SIG-M5 (cell line): ENCODE measurements at regions not wholly inside any gene's neighbourhood (a gene's known extent, or its start where the extent isn't known, plus 50 kb on each side); places are given as distances from the start of the nearest gene placed in this dataset.

Source experiments
- DNase-seq: peaks from one replicate; lab custom pipeline; 2025; lab: John Stamatoyannopoulos, UW

GRCh38 chr10:88108115-88108610, 244.7 kb downstream of the PTEN start:
- peak; percentile 76 for DNase-seq

GRCh38 chr10:88110355-88110754, 246.9 kb downstream of the PTEN start:
- no peak for DNase-seq

- DNase-seq = no peak
Observed at GRCh38 chr10:88110822-88111221, 247.4 kb downstream of the PTEN start.

GRCh38 chr10:88111294-88111693, 247.9 kb downstream of the PTEN start:
- no peak for DNase-seq

GRCh38 chr10:88113232-88113631, 249.8 kb downstream of the PTEN start:
- no peak for DNase-seq

- DNase-seq = no peak
Observed at GRCh38 chr10:88113657-88114272, 250.3 kb downstream of the PTEN start.

GRCh38 chr10:88114368-88114767, 250.9 kb downstream of the PTEN start:
- DNase-seq = no peak

- DNase-seq = no peak
Observed at GRCh38 chr10:88115407-88115806, 252.0 kb downstream of the PTEN start.

- no peak for DNase-seq
Observed at GRCh38 chr10:88115968-88116367, 252.5 kb downstream of the PTEN start.

GRCh38 chr10:88116481-88116880, 253.1 kb downstream of the PTEN start:
- no peak for DNase-seq

GRCh38 chr10:88116971-88117626, 253.7 kb downstream of the PTEN start:
- DNase-seq = no peak

- DNase-seq = no peak
Observed at GRCh38 chr10:88117869-88118632, 254.6 kb downstream of the PTEN start.

- DNase-seq = no peak
Observed at GRCh38 chr10:88118729-88119128, 255.3 kb downstream of the PTEN start.

GRCh38 chr10:88119160-88119559, 255.7 kb downstream of the PTEN start:
- no peak for DNase-seq

GRCh38 chr10:88120075-88120474, 256.6 kb downstream of the PTEN start:
- DNase-seq = no peak

GRCh38 chr10:88120599-88121333, 257.3 kb downstream of the PTEN start:
- no peak for DNase-seq

GRCh38 chr10:88121361-88121760, 257.9 kb downstream of the PTEN start:
- no peak for DNase-seq

- DNase-seq = no peak
Observed at GRCh38 chr10:88122145-88122544, 258.7 kb downstream of the PTEN start.

- no peak for DNase-seq
Observed at GRCh38 chr10:88122576-88122975, 259.2 kb downstream of the PTEN start.

GRCh38 chr10:88125766-88126165, 262.3 kb downstream of the PTEN start:
- no peak for DNase-seq

- DNase-seq = no peak
Observed at GRCh38 chr10:88126699-88127098, 263.3 kb downstream of the PTEN start.

- no peak for DNase-seq
Observed at GRCh38 chr10:88127269-88127668, 263.8 kb downstream of the PTEN start.
